HCT116 (cell line): ENCODE measurements at regions not wholly inside any gene's neighbourhood (a gene's known extent, or its start where the extent isn't known, plus 50 kb on each side); places are given as distances from the start of the nearest gene placed in this dataset.

Experiments
- CBX3 ChIP-seq: IDR thresholded peaks from 2 replicates; pipeline ENCODE4 v1.6.1; 2012; ENCODE audit warnings: low read depth
- CTCF ChIP-seq, 3 experiments: fragments of 200-600 bp in 1 of 3; sonication (generic) in 1 of 3; IDR thresholded peaks in 2 of 3; conservative IDR thresholded peaks in 1 of 3; 2 replicates each; pipeline ENCODE4 v1.5.1; 2012 to 2017; ENCODE audit warnings: low read depth in 2 of 3, low read length in 2 of 3, antibody characterized with exemption in 1 of 3, borderline replicate concordance in 1 of 3, control low read depth in 1 of 3, mild to moderate bottlenecking in 1 of 3, mixed read lengths in 1 of 3, mixed run types in 1 of 3, moderate library complexity in 1 of 3; ENCODE audit not compliant: insufficient read depth in 1 of 3
- EGR1 ChIP-seq: IDR thresholded peaks from 2 replicates; pipeline ENCODE4 v1.6.1; 2012; ENCODE audit warnings: low read depth
- POLR2AphosphoS5 ChIP-seq: IDR thresholded peaks from 2 replicates; pipeline ENCODE4 v1.6.1; 2011; ENCODE audit warnings: mild to moderate bottlenecking, low read depth, low read length, moderate library complexity

GRCh38 chr5:135177591-135177990 is 143.6 kb upstream of the PITX1 start:
- TF ChIP-seq POLR2AphosphoS5 (no peak), EGR1 (no peak), CBX3 (no peak), CTCF (IDR thresholded peaks at IDR 0.05 in 2 of 3, conservative IDR thresholded peaks at IDR 0.05 in 1 of 3; ENCODE audit: borderline replicate concordance in 1 of 3, insufficient read depth in 1 of 3, low read depth in 2 of 3, low read length in 2 of 3) (no peak)
